GM19035 (cell line): ENCODE measurements at regions not wholly inside any gene's neighbourhood (a gene's known extent, or its start where the extent isn't known, plus 50 kb on each side); places are given as distances from the start of the nearest gene placed in this dataset.

Experiments
- ATAC-seq: cut with Tn5 transposase; IDR thresholded peaks from one replicate; pipeline ENCODE4 v1.9.1; 2021; ENCODE audit not compliant: unreplicated experiment

DNA sequence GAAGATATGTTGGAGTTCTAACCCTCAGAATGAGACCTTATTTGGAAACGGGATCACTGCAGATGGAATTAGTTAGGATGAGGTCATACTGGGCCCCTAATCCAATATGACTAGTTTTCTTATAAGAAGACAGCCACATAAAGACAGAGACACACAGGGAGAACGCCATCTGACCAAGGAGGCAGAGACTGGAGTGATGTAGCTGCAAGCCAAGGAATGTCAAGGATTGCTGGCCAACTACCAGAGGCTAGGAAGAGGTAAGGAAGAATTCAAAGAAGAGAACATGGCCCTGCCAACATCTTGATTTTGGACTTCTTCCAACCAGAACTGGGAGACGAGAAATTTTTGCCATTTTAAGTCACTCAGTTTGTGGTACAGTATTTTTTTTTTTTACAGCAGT, 152.8 kb upstream of the DIPK2B start:
- ATAC-seq = no peak

- no peak for ATAC-seq
Measured at GRCh38 chrX:45352611-45353010, 151.9 kb upstream of the DIPK2B start.

GRCh38 chrX:45351478-45351877, 150.8 kb upstream of the DIPK2B start:
- ATAC-seq = no peak

DNA sequence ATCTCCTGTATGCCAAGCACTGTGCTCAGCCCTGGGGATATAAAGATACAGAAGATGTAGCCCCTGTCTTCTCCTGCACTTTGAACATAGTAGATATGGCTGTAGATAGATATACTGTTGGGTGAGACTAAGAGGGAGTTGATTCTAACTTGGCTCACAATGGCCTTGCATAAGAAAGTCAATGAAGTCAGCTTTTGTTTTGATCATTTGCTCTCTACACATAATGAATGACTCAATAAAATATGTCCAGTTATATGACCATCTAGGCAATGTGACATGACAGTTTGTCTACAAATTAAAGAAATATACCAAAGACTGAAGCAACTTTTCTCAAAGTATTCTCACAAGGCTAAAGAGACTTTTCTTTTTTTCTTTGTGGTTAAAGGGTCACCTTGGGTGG, 147.6 kb upstream of the DIPK2B start:
- no peak for ATAC-seq

DNA sequence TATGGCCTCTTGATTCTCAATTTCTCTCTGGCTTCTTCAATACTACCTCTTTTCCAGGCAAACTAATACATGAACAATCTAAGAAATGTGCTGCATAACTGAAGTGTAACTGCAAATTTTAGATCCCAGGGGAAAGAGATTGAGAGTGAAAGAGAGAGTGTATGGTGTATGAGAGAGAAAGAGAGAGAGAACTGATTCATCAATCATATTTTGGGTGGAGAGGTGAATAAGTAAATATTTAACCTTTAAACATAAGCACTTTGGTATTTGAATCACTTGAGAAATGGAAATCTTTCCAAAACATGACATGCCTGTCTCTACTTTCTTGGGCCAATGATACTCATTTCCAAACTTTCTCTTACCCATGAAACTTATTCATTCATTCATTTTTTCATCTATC, 147.2 kb upstream of the DIPK2B start:
- ATAC-seq = no peak

- ATAC-seq = no peak
Measured at GRCh38 chrX:45344594-45344993, 143.9 kb upstream of the DIPK2B start.

- ATAC-seq = no peak
Measured at GRCh38 chrX:45329217-45329616, 128.5 kb upstream of the DIPK2B start.

- no peak for ATAC-seq
Measured at GRCh38 chrX:45324941-45325340, 124.3 kb upstream of the DIPK2B start.

DNA sequence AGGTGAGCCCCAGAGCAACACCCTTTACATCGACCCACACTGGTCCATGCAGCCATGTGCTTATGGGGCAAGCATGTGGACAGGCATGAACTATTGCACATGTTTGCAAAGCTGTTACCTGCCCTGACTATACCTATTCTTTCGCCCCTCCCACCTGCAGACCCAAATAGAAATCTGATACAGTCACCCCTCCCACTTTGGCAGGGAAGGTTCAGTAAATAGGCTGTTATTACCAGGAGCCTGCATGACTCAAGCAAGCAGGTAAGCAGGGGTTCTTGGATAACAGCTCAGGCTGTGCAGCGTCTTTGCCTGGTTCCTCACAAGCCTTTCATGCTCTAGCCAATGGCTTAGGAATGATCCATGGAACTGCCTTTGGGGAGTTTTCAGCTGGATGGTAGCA, 122.7 kb upstream of the DIPK2B start:
- no peak for ATAC-seq

DNA sequence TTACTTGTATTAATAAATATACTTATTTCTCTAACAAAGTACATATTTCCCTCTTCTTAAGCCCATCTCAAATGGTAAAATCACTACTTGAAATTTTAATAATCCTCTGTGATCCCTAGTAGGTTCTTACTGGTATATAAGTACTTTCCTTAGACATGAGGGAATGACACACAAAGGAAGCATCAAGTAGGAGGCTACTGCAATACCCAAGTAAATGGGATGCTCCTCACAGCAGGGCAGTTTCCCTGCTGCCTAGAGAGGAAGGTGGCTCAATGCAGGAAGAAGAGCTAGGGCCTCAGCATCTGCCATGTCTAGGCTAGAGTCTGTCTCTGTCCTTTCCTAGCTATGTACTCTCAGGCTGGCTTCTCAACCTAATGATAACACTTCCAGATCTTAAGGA, 122.1 kb upstream of the DIPK2B start:
- no peak for ATAC-seq

GRCh38 chrX:45322382-45322781, 121.7 kb upstream of the DIPK2B start:
- no peak for ATAC-seq

DNA sequence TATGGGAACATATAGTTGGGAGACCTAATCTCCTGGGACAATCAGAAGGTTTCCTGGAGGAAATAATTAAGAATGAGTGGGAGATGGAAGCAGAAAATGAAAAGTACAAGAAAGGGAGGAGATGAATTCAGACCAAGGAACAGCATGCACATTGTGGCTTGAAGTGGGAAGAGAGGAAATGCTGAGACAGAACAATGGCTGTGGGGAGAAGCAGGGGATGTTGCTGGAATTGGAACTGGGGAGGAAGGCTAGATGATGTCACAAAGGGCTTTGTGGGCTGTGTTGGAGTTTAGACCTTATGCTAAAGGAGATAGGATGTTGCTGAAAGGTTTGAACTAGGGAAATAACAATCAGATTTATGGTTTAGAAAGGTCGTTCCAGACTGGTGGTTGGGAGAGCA, 119.5 kb upstream of the DIPK2B start:
- no peak for ATAC-seq

DNA sequence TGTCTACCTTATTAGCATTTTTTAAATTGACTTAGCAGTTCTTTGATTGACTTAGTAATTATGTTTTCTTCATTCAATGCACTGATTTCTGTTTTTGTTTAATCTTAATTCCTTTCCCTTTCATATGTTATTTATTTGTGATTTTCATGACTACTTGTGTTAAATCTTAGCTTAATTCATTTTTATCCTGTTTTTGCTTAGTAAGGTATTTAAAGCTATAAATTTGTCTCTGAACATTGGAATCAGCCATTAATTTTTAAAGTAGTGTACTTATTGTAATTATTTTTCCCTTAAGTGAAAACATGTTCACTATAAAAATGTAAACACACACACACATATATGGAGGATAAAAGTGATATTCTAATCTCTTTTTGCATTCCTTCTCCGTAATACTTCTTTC, 109.1 kb upstream of the DIPK2B start:
- no peak for ATAC-seq

DNA sequence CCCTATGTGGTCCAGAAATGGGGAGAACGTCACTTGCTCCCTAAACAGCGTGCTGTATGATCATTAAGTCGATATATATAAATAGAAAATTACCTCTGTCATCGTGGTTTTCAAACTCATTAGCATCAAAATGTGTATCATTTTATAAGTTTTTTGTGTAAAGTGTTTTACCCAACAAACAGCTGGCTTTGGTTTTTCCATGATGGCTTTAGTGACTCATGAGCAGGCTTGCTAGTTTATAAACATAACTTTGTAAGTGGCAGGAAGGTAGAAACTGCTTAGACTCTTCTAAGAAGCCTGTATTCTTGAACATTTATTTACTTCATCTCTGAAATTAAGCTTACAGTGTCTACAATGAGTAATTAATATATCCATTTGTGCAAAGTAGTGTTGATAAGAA, 108.4 kb upstream of the DIPK2B start:
- no peak for ATAC-seq

GRCh38 chrX:45306794-45307193, 106.1 kb upstream of the DIPK2B start:
- ATAC-seq = no peak

DNA sequence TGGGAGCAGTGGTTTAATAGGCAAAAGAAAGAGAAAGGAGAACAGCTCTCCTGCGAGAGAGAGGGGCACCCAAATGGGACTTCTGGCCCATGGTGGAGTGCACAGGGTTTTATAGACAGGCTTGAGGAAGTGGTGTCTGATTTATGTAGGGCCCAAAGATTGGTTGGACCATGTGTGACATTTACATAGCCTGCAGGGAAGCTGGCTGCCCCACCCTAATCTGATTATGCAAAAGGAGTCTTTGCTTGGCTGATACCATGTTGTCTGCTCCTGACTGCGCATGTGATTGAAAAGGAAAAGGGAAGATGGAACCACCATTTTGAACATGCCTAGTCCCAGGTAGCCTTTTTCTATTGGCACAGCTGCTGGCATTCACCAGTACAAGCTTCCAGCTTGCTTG, 100.0 kb upstream of the DIPK2B start:
- no peak for ATAC-seq

GRCh38 chrX:45295259-45295986, 94.7 kb upstream of the DIPK2B start:
- ATAC-seq = no peak

GRCh38 chrX:45274576-45274975, 73.9 kb upstream of the DIPK2B start:
- no peak for ATAC-seq

DNA sequence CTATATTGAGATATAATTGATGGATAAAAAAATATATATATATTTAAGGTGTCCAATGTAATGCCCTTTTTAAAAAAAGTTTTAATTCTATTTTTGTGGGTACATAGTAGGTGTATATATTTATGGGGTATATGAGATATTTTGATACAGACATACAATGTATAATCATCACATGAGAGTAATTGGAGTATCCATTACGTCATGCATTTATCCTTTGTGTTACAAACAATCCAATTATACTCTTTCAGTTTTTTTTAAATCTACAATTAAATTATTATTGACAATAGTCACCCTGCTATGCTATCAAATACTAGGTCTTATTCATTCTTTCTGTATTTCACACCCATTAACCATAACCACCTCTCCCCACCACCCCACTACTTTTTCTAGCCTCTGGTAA, 66.3 kb upstream of the DIPK2B start:
- ATAC-seq = no peak

DNA sequence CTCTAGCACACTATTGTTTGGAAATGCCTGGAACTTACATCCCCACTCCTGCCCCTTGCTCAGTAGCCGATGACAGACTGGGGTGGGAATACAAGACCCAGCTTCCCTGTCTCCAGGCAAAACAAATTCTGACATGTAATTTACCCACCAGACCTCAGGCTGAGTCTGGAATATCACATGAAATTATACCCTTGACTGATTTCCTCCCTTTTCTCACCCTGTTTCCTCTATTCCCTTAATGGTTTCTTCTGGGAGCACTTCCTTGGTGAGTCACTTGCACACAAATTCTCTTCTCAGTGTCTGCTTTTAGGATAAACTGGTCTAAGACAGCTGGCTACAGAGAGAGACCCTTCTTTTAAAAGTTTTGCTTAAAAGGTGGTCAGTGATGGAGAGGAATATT, 65.8 kb upstream of the DIPK2B start:
- no peak for ATAC-seq

DNA sequence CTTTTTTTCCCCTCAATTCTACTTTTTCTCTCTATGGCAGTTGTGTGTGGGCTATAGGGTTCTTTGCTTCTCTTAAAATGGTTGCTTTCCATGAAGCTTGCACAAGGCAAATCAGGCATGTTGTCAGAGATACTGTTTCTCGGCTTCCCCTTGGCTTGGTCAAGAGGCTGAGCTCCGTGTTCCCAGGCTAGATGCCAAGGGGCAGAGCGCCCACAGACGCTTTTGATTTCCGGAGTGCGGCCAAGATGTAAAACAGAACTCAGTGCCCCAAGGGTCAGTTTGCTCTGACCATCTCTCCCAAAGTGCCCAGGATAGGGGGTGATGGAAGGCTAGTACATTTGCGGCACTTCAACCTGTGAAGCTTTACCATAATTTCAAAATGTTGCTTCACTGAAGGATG, 64.2 kb upstream of the DIPK2B start:
- ATAC-seq = no peak

GRCh38 chrX:45261471-45261870, 60.8 kb upstream of the DIPK2B start:
- ATAC-seq = no peak

DNA sequence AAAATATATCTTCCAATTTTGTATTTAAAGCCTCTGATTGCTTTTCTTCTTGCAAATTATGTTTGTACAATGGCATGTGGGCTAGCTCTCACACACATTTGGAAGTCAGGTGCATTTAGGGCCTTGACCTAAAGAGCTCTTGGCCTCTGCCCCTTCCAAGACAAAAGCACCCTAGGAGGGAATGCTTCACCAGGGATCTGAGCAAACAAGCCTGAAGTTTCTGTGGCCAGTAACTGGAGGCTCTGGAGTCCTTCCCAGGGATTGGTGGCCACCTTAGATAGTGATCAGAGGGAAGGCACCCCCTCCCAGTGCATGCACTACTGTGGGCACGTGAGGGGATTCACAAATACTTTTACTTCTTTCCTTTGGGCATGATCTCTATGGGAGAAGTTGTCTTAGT, 60.3 kb upstream of the DIPK2B start:
- ATAC-seq = no peak
